ENCODE measurements at regions not wholly inside any gene's neighbourhood (a gene's known extent, or its start where the extent isn't known, plus 50 kb on each side); places are given as distances from the start of the nearest gene placed in this dataset.
"Not testable (repeated sequence)": the region's sequence is repeated elsewhere in the genome, so short reads cannot be mapped to it uniquely, and the experiment has no call there.

DNA sequence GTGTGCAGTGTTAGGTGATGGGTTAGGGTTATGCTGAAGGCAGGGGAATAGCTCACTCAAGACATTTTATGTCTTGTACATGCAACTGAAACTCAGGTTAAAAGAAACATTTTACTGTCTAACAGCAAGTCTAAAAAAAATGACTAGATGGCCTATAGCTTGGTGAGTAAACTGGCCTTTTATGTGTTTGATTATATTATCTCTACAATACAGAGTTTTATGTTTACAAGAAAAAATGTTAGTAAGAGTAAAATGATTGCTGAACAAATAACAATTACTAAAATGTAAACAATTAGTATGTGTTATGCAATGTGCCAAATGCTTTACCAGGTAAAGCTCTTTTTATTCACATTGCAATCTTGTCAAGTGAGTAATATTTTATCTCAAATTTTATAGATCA, 1039.6 kb downstream of the ROBO2 start:
- DNase-seq (ENCODE audit: low read depth, low spot score), result no peak

DNA sequence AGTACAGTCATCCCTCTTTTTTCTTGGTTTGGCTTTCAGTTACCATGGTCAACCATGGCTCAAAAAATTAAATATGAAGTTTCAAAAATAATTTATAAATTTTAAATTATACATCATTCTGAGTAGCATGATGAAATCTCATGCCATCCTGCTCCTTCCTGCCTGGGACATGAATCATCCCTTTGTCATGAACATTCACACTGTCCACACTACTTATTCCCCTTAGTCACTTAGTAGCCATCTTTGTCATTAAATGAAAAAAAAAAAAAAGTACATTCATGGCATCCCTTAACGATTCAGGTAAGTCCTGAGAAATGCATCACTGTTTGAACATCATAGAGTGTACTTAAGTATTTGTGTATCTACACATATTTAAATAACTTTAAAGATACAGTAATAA, 1046.3 kb downstream of the ROBO2 start:
- no peak for DNase-seq (ENCODE audit: low read depth, low spot score)

DNA sequence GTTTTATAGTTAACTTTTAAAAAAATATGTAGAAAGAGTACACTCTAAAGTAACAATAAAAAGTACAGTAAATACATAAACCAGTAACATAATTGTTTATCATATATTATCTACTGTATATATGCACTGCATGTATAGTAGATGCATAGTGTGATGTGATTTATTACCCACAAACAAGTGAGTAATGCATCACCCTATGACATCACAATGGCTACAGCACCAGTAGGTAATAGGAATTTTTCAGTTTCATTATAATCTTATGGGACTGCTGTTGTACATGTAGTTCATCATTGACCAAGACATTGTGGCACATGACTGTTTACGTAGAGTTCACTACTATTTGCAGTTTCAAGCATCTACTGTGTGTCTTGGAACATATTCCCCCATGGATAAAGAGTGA, 1047.2 kb downstream of the ROBO2 start:
- no peak for DNase-seq (ENCODE audit: low read depth, low spot score)

DNA sequence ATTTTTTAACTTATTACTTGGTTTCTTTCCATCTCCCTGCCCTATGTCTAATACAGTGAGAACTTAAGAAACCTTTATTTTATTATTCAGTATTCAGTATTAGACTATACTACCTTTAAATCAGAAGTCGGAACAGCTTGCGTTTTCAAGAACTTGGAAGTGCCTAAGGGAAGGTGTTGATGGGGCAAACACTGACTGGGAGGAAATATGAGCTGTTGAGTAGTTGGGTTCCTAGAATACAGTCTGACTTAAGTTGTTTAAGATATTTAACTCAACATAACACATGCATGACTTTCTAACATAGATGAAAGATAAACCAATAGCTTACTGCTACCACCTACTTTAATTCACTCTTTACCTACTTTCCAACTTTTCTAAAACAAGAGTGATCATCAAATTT, 1048.1 kb downstream of the ROBO2 start:
- DNase-seq (ENCODE audit: low read depth, low spot score), result no peak

DNA sequence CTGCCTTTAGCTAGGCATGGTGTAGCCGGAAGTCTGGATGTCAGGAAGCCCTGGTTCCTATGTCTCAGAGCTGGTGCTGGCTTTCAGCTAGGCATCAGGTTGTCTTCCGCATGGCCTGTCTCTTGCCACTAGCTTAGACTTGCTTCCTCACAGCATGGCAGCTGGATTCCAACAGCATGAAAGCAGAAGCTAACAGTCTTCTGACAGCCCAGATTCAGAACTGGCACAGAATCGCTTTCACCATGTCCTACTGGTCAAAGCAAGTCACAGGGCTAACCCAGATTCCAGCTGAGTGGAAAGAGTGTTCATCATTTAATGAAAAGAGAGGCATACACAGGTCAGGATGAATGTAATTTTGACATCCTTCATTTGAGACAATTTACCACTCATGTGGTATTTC, 1050.5 kb downstream of the ROBO2 start:
- DNase-seq (ENCODE audit: low read depth, low spot score), result no peak

DNA sequence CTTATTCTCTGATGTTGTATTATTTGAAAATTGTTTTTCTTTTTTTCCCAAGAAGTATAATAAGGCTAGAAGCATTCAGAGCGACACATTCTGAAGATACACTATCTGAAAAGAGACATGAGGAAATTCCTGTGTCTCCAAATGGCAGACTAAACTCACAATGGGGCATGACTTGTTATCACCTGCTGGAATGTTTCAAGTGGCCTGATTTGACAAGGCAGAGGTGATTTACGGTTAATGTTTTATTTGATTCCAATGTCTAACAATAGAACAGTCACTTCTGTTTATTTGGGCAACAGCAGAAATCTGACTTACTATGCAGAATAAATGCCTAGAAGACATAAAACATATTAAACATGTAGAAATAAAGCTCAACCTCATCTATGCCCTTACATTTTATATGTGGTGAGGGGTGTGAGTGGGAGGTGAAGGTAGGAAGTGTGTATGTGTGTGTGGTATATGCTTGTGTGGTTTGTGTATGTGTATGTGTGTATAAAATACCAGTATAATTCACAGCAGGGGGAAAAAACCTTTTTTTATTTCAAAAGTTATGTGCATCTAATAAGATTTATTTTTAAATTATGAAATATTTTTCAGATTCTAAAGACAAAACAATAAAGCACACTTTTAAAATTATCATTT, 1051.7 kb downstream of the ROBO2 start:
- DNase-seq (ENCODE audit: low read depth, low spot score), result no peak

DNA sequence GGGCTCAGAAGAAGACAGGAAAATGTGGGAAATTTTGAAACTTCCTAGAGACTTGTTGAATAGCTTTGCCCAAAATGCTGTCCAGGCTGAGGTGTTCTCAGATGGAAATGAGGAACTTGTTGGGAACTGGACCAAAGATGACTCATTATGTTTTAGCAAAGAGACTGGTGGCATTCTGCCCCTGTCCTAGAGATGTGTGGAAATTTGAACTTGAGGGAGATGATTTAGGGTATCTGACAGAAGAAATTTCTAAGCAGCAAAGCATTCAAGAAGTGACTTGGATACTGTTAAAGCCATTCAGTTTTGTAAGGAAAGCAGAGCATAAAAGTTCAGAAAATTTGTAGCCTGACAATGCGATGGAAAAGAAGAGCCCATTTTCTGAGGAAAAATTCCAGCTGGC, 1052.7 kb downstream of the ROBO2 start:
- not testable (repeated sequence) for DNase-seq (ENCODE audit: low read depth, low spot score)

DNA sequence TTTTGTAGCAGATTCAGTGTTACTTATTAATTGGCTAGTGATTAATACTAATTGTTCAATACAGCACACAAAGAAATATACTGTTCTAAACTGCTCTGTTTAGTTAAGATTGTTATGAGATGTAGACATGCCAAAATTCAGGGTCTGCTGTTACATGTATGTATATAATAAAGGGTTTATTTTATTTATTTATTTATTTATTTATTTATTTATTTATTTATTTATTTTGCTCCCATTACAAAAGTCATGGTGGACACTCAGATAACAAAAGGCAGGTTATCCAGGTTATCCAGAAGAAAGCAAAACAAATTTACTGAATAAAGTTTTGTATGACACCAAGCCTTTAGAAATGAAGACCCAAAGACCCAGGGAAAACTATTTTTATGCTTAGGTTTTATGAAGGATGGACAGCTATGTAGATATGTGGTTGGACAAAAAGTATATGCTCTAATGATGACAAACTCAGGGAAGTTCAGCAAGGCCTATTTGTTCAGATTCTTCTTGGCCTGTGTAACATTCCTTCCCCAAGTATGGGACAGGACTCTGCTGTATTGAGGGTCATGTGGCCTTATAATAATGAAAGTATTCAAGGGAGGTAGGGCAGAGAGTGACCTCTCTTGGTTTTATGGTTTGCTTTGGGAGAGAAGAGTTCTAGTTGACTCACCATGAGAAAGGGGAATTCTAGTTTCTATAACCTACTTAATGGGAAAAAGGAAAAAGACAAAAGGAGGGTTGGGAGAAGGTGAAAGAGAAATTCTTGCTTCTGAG, 1056.8 kb downstream of the ROBO2 start:
- DNase-seq (ENCODE audit: low read depth, low spot score), result no peak

DNA sequence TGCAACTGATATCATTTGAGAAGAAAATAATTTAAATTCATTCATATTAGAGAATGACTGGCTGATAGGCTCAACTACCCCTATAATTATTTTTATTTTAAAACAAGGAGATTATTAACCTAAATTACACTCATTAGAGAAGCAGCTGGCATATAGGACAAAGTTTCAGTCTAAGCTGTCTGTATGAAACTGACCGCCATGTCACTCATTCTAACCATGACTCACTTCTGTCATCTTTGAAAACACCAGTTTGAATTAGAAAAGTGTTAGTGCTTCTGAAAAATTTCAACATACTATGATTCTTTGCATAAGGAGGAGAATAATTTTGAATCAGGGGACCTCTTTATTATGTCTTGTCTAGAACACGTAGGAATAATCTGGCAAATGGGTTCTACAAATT, 1058.5 kb downstream of the ROBO2 start:
- DNase-seq (ENCODE audit: low read depth, low spot score), result no peak

DNA sequence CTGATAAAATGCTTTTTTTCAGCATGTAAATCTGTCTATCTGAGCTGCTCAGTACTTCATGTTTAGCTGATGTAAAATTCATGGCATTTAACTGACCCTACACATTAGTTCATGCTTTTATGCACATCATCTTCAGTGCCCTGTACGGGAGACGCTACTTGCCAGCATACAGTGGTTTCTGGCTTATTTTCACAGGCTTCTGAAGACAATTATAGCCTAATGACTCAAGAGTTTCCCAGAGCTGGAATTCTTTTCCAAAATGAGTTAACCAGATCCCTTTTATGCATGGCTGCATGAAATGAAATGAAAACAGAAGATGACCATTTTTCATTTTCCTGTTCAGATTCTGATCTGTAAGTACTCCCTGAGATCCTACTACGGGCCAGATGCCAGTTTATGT, 1061.5 kb downstream of the ROBO2 start:
- peak; percentile 15 for DNase-seq (ENCODE audit: low read depth, low spot score)

DNA sequence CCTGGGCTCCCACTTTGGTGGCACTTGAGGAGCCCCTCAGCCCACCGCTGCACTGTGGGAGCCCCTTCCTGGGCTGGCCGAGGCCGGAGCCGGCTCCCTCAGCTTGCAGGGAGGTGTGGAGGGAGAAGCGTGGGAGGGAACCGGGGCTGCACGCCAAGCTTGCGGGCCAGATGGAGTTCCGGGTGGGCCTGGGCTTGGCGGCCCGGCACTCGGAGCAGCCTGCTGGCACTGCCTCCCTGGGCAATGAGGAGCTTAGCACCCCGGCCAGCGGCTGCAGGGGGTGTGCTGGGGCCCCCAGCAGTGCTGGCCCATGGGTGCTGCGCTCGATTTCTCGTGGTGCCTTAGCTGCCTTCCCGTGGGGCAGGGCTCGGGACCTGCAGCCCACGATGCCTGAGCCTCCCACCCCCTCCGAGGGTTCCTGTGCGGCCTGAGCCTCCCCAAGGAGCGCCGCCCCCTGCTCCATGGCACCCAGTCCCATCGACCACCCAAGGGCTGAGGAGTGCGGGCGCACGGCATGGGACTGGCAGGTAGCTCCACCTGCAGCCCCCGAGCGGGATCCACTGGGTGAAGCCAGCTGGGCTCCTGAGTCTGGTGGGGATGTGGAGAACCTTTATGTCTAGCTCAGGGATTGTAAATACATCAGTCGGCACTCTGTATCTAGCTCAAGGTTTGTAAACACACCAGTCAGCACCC, 1068.5 kb downstream of the ROBO2 start:
- DNase-seq (ENCODE audit: low read depth, low spot score), result not testable (repeated sequence)

DNA sequence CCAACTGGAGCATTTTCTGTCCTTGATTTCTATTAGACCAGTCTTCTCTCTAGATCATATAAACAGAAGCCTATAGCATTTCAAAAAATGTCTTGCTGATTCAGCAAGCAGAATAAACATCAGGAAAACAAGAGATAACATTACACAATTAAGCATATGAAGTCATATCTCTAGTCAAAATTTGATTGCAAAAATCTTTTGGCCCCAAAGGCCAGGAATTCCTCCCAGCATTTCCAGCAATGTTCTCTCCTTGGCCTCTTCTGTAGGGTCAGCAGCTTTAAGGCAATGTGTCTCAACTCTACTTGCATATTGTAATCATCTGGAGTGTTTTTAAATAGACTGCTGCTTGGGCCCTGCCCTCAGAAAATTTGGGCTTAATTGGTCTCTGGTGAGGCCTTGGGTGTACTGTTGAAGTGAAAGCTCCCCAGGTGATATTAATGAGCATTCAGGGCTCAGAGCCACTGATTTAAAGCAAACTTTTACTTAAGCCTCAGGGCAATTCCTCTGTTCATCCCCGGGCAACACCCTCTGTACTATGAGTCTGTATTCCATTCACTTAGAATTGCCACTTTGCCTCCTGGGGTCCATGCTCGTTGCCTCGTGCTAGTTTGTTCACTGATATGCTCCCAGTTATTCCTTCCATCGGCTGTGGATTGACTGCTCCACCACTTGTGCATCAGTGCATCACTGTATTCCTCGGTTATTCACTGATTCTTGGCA, 1072.6 kb downstream of the ROBO2 start:
- no peak for DNase-seq (ENCODE audit: low read depth, low spot score)

DNA sequence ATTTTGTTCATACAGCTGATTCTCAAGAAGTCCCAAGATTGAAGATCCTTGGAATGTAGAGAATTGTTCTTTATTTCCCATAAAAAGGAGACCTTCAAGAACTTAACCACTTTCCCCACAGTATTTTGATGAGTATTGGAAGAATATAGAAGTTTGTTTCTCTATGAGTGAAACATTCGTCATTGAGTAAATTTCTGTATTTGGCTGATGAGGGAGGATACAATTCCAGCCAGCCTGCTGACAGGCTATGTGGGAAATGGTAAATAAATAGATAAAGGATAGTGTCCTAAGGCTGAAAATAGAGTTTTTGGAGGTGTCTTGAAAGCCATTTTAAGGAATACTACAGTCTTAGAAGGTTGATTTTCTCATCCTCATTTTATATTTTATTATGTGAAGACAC, 1076.1 kb downstream of the ROBO2 start:
- DNase-seq (ENCODE audit: low read depth, low spot score), result no peak

DNA sequence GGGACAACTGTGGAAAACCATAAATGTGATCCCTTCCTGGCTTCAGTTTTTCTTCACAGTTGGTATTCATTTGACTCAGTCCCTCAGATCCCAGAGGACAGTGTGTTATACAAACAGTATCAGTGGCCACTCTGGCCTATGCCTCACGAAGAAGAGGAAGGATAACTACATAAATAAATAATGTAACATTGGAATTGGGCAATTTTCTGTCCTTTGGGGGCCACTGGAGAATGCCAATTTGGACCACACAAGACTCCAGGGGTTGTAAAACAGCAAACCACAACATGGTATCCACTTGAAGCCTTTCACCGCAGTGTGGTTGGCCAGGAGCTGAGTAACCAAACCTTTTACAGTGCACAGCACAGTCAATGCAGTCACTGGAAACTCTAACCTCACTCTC, 1077.0 kb downstream of the ROBO2 start:
- peak; percentile 93 for DNase-seq (ENCODE audit: low read depth, low spot score)

DNA sequence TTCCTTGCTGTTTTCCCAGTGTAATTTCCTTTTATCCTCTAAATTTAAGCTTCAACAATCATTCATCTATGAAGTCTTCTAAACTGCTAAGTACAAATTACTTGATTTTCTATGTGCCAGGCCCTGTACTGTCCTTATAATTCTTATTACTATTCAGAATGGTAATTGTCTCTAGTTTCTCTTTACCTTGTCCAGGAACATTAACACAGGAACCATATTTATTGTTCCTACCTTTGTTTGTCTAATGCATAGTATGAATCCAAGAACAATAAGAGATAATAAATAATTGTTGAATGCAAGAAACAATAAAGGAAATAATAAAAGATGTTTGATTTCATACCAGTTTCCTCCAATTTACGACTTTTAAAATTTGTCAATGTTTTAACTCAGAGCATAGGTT, 1083.2 kb downstream of the ROBO2 start:
- no peak for DNase-seq (ENCODE audit: low read depth, low spot score)

DNA sequence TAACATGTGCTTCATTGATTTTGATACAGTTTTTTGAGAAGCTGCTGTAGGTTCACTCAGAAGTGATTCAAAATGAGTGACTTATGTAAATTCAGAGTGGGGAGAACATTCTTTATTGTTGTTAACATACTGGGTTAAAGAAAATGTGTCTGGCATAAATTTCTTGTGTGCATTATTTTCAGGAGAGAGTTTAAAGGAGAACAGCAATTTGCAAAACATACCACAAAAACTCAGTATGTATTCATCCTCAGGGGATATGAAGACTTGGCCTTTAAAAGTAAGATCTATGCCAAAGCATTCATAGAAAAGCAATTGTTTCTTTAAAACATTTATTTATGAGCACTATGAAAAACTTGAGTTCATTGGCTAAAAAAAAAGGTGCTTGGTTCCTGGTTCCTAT, 1089.8 kb downstream of the ROBO2 start:
- no peak for DNase-seq (ENCODE audit: low read depth, low spot score)

DNA sequence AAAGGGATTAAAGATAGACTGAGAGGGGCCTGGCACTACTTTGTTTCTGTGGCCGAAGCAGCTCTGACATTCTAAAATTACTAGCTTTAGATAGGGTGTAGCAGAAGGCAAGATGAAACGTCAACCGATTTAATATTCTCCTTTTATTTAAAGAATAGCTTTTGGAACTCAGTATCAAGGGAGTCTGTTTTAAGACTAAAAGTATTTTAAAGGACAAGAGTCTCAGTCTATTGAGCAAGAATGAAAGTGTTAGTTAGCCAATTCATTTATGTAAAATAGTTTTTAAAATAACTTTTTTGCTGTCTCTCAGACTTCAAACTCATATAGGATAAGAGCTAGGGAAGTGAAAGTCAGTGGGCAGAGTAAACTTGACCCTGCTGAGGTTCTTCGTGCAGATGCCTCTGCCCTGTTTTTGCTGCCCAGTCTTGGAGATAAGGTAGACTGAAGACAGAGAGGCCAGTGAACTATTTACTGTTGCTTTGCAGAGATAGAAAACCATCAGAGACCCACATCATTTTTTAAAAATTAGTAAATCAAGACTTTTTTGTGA, 1090.9 kb downstream of the ROBO2 start:
- DNase-seq (ENCODE audit: low read depth, low spot score), result no peak

DNA sequence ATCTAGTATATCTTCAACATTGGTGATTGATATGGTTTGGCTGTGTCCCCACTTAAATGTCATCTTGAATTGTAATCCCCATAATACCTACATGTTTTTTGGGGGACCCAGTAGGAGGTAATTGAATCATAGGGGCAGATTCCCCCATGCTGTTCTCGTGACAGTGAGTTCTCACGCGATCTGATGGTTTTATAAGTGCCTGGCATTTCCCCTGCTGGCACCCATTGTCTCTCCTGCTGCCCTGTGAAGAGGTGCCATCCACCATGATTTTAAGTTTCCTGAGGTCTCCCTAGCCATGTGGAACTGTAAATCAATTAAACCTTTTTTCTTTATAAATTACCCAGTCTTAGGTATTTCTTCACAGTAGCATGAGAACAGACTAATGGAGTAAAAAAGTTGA, 1094.6 kb downstream of the ROBO2 start:
- no peak for DNase-seq (ENCODE audit: low read depth, low spot score)

DNA sequence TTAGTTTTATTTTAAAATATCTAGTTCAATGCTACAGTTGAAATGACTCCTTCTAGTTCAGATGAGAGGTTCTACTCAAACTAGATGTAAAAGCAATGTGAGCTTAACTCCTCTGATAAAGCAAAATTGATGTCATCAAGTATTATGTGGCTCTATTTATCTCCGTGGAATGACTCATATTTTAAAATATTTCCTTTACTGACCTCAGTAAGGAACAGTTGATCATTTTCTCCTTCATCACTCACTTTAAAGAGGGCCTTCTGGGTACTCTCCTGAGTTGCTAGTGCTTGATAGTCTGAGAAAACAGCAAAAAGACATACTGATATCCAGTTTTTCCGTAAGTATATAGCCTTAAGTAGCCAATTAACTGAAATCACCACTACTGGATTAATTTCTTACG, 1099.3 kb downstream of the ROBO2 start:
- DNase-seq (ENCODE audit: low read depth, low spot score), result no peak

DNA sequence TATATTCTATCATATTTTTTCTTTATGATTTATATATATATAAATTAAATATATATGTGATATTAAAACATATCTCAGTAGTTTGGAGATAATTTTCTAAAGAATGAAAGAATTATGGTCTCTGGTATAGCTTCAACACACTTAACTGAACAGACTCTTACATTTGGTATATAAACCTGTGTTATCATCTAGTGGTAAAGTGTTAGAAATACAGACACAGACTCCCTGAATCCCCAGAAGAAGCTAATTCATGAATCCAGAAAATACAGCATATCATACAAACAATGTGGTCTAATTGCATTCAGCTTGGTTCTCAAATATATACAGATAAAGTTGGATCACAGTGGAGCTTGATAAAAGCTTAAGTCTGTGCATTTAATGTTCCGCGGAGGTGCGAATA, 1100.4 kb downstream of the ROBO2 start:
- no peak for DNase-seq (ENCODE audit: low read depth, low spot score)

DNA sequence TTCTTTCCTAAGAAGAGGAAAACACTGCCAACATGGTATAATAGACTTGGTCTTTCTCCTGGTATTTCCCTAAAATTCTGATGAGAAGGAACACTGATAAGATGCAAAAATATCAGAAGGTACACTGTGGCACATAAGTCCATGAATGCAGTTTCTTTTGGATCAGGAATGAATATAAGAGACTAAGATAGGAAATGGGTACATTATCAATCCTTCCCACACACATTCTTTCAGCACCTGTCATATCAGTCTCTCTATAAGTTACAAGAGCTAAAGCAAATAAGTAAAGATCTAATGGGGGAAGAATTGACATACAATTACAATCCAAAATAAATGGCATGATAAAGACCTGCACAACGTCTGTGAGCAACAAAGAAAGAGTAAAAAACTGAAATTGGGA, 1101.0 kb downstream of the ROBO2 start:
- DNase-seq (ENCODE audit: low read depth, low spot score), result no peak

DNA sequence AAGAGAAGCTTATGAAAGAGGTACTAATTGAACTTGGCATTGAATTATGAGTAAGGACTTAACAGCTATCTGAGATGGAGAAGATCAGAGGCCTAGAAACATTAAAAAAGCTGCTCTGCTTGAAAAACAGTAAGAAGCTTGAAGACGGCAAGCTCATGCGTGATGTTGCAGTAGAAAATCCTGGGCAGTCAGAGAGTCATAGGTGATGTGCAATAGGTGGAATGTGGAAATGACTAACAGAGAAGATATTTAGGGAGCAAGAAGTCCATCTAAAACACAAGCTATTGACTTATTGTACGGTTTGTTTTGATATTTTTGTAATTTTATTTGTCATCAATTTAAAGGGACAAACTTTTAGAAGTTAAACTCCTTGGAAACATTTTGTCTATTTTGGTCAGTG, 1101.4 kb downstream of the ROBO2 start:
- DNase-seq (ENCODE audit: low read depth, low spot score), result no peak

All from brain pericyte (primary cell).